ENCODE measurements at regions not wholly inside any gene's neighbourhood (a gene's known extent, or its start where the extent isn't known, plus 50 kb on each side); places are given as distances from the start of the nearest gene placed in this dataset.
"Not testable (repeated sequence)": the region's sequence is repeated elsewhere in the genome, so short reads cannot be mapped to it uniquely, and the experiment has no call there.

- no peak for DNase-seq
Measured at GRCh38 chr4:128444544-128445302, 157.1 kb upstream of the PGRMC2 start.

DNA sequence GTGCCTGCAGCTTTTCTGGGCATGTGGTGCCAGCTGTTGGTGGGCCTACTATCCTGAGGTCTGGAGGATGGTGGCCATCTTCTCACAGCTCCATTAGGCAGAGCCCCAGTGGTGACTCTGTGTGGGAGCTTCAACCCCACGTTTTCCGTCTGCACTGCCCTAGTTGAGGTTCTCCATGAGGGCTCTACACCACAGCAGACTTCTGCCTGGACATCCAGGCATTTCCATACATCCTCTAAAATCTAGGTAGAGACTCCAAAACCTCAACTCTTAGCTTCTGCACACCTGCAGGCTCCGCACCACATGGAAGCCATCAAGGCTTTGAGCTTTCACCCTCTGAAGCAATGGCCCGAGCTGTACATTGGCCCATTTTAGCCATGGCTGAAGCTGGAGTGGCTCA, 153.3 kb upstream of the PGRMC2 start:
- DNase-seq = no peak

- DNase-seq = not testable (repeated sequence)
Measured at GRCh38 chr4:128437023-128437422, 149.4 kb upstream of the PGRMC2 start.

DNA sequence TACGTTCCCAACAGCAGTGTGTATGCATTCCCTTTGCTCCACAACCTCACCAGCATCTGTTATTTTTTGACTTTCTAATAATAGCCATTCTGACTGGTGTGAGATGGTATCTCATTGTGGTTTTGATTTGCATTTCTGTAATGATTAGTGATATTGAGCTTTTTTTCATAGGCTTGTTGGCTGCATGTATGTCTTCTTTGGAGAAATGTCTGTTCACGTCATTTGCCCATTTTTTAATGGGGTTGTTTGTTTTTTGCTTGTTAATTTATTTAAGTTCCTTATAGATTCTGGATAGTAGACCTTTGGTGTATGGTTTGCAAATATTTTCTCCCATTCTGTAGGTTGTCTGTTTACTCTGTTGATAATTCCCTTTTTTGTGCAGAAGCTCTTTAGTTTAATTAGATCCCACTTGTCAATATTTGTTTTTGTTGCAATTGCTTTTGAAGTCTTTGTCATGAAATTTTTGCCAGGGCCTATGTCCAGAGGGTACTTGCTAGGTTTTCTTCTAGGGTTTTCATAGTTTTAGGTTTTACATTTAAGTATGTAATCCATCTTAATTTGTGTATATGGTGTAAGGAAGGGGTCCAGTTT, 141.5 kb upstream of the PGRMC2 start:
- not testable (repeated sequence) for DNase-seq

- no peak for DNase-seq
Measured at GRCh38 chr4:128428397-128428796, 140.8 kb upstream of the PGRMC2 start.

DNA sequence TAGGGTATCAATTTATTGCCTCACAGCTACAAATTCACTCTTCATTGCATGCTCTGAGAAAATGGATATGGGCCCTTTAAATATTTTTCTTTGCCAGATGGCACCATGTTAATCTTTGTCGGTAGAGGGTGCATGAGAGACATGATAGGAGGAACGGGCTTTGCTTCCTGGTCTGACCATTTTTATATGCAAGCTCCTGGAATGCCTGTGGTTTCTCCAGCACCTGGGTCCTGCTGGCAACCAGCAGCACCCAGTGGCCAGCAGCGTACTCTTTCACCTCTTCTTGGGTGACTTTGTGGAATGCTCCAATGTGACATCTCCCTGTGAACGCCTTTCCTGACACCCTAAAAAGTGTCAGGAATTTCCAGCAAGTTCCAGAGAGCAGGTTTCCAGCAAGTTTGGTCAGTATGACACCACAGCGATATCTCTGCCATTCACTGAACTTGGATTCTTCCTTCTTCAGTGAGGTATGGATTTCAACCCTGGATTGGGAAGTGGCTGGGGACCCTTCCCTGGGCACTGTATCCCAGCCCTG, 140.3 kb upstream of the PGRMC2 start:
- DNase-seq = peak; percentile 65

DNA sequence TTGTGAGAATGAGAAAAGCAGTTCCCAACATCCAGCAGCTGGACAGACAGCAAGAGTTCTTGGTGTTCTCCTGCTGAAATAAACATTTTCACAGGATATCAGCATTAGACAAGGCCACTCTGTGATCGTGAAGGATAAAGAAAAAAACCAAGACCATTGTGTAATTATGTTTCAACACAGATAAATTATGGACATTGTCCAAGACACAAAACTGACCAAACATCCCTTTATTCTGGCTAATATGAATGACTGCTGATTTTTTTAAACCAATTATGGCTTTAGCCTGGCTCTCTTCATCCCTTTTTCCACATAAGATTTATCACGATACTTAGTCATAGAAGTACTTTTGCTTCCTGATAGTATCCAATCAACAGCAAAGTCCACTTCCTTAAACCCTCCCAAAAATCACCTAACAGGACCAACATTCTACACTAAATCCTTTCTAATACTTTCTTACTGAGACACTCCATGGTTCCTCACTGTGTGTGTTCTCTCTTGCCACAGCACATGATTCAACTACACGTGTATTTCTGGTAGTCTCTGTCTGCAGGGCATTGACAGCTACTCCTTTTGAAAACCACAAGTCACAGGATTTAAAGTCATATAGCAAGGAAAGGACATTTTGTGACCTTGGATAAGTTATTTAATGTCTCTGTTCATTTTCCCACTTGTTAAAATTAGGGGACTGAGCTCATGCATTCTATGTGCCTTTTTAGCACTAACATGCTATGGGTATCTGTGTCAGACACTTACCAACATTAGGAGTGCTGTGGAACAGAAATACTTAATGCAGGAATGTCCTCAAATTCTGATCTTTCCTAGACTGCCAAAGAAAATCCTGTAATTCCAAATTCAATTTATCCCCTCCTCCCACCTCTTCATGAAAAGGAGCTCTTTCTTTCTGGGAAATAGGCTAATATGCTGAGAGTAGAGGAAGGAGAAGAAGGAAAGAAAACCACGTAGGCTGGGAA, 137.2 kb upstream of the PGRMC2 start:
- no peak for DNase-seq

DNA sequence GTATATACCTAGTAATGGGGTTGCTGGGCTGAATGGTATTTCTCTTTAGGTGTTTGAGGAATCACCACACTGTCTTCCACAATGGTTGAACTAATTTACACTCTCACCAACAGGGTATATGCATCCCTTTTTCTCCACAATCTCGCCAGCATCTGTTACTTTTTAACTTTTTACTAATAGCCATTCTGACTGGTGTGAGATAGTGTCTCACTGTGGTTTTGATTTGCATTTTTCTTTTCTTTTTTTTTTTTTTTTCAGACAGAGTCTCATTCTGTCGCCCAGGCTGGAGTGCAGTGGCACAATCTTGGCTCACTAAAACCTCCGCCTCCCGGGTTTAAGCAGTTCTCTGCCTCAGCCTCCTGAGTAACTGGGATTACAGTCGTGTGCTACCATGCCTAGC, 134.7 kb upstream of the PGRMC2 start:
- not testable (repeated sequence) for DNase-seq

GRCh38 chr4:128416921-128417320, 129.3 kb upstream of the PGRMC2 start:
- no peak for DNase-seq

- no peak for DNase-seq
Measured at GRCh38 chr4:128410037-128410436, 122.4 kb upstream of the PGRMC2 start.

DNA sequence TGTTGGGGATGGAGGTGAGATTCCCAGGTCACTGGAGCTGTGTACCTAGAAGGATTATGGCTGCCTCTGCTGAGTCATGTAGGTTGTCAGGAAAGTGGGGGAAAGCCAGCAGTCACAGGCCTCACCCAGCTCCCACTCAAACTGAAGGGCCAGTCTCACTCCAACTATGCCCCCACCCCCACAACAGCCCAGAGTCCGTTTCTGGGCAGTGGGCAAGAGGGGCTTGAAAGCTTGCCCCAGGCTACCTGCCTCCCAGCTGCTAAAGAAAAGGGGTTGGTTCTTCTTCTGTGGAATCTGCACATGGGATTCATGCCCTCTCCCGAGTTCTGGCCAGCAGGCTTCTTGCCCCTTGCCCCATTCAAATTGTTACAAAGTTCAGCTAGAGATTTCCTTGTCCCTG, 116.0 kb upstream of the PGRMC2 start:
- DNase-seq = no peak

DNA sequence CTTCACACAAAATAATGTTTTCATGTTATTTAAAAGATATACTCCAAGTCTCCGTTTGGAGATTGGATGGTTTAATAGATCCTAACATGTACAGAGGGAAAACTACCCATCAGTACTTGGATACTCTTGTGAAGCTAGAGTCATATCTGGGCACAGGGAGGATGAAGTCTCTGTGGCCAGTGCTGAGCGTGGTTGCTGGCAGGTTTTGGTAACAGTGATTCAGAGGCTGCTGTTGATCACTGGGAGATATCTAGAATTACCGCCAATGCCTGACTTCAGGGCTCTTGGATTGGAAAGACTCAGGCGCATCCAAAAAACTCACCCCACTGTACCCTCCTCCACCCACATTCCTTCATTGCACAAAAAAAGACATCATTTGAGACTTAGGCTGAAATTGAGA, 107.2 kb upstream of the PGRMC2 start:
- peak; percentile 17 for DNase-seq

GRCh38 chr4:128393101-128393704, 105.6 kb upstream of the PGRMC2 start:
- DNase-seq = peak; percentile 51

DNA sequence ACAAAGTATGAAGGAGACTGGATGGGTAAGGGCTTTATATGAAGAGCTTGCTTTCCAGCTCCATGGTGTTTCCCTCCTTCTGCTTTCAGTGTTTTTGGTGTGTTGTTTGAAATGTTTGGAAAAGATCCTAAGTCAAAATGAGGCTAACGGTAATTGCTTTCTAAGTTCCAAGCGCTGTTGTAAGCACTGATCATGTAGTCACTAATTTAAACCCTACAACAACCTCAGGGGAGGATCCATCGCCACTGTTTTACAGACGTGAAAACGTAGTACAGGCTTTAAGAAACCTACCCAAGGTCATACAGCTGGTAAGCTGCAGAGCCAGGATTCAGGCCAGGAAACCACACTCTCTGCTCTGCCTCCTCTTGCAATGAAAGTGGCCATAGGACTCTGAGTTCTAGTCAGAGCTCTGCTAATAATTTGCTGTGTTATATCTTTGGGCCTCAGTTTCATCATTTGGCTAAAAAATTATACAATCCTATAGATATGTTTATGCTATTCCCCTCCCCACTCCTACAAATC, 102.9 kb upstream of the PGRMC2 start:
- DNase-seq = no peak

GRCh38 chr4:128388796-128389195, 101.2 kb upstream of the PGRMC2 start:
- DNase-seq = no peak

DNA sequence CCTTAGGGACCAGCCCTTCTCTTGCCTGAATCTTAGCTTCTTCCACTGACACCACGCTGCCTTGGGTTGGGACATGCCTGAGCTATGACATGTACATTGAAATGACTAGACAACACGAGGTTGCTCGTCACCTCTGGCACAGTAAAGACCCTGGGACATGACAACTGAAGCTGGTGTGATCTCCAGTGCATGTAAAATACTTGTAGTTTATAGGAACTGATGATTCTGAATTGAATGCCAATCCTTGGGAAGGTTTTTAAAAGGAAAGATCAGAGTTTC, 100.7 kb upstream of the PGRMC2 start:
- DNase-seq = no peak

DNA sequence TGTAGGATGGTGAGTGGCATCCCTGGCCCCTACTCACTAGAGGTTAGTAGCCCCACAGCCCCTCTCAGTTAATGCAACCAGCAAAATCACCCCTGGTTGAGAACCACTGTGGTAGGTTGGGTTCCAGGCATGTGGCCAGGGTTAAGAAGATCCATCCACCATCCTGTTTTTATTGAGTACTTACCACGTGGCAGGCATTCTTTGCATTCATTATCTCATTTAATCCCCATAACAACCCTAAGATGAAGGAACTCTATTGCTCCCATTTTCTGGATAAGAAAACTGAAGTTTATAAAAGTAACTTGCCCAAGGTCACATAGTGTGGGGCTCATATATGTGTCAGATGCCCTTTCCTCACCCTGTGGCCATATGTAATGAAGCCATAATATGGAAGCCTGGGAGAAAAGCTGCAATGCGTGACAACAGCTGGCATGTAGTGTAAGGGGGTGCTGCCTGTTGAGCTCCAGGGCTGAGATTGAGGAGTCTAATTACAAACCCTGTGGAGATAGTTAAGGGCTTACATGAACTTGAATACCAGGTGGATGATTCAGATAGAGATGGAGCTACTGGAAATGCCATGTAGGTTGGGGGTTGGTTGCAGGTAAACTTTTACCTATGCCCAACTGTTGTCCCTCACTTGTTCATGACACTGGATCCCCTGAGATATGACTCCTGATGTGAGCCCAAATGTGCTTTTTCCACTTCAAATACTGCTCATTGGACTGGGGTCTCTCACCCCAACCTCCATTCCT, 100.2 kb upstream of the PGRMC2 start:
- no peak for DNase-seq

DNA sequence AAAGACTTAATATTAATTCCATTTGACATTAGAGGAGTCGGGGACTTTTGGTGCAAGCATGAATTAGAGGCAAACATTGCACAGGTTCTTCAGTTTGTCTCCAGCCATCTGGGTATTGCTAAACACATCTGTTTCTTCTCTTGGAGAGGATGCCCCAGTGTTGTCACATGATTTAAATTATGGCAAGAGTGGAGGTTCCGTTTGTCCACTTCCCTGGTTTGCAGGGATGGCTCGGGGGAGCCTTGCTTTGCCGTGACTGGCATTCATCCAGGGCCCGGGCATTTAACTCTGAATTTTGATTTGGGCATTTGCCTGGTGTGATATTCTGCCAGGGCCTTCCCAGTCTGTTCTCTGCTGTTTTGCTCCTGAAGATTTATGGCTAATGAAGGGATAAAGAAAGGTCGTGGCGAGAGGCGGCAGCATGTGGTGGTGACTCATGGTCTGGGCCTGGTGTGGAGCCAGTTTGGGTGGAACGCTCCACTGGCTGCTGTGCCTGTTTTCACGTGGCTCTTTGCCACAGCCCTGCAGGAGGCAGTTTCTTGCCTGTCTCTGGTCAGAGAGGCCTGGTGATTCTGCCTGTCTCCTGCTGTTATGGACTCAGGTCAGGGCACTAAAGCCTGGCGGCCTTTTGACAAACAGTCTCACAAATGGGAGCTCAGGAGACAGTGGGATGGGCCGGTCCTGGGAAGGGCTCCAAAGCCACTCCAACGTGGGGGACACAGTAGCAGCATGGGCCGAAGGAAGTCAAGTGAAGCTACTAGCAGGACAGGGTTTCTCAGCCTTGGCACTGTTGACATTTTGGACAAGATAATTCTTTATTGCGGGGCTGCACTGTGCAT, 99.4 kb upstream of the PGRMC2 start:
- peak; percentile 73 for DNase-seq

GRCh38 chr4:128385683-128386304, 98.2 kb upstream of the PGRMC2 start:
- peak; percentile 45 for DNase-seq

DNA sequence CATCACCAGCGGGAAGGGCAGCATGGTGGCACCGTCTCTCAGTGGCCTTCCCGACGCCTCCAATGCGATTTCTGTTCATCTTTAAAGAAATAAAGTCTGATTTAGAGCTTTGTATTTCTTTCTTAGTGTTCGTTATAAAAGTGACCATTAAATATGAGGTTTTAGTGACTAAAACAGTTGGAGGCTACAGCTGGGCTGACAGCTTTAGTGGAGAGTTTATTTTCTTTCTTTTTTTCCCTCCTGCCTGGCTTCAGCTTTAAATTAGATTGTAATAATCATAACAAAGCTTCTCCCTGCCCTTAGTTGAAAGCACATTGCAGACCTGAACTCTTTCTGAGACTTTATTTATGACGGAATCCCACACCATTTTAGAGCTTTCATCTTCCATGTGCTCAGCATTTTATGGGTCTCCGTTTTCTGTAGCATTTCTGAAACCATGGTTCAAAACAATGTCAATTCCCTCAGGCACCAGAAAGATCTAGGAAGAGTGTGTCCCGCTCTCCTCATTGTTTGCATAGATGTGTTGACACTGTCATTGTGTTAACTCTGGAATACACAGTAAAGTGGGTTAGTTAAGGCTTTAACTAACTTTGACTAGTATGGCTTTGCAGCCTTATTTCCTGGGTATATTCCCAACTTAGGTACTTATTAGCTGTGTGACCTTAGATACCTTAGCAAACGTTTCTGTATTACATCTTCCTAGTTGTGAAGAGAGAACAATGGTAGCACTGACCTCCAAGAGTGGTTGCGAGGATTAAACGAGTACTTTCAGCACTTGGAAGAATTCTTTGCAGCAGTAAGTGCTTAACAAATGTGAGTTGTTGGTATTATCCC, 97.4 kb upstream of the PGRMC2 start:
- DNase-seq = no peak

Data from hematopoietic multipotent progenitor cell treated with erythropoietin and hydrocortisone succinate and interleukin-3 and kit ligand, for 6 days (in vitro differentiated cells).